Adrenal gland (tissue), 5 donors: ENCODE measurements at regions not wholly inside any gene's neighbourhood (a gene's known extent, or its start where the extent isn't known, plus 50 kb on each side); places are given as distances from the start of the nearest gene placed in this dataset.

Experiments
- POLR2A ChIP-seq, 2 donors: fragments of 450-650 bp; IDR thresholded peaks; one replicate each; pipeline ENCODE4 v1.6.1; 2017; ENCODE audit warnings: antibody characterized with exemption in 2 of 2, mild to moderate bottlenecking in 2 of 2, moderate library complexity in 1 of 2
- TF ChIP-seq, protein P1 (sequence below), 6 experiments: fragments of 450-650 bp in 4 of 6; fragments of 200-600 bp in 2 of 6; sonication (generic) in 1 of 6; IDR thresholded peaks; 1 replicate in 5 of 6; 2 replicates in 1 of 6; pipeline versions ENCODE4 v1.5.1 to v1.8.0; 2016 to 2021; ENCODE audit warnings: antibody characterized with exemption in 6 of 6, mild to moderate bottlenecking in 2 of 6, moderate library complexity in 1 of 6
- donor health status: DM: no; HTN: no; CAD: no.

GRCh38 chr15:101544613-101544945 is 55.1 kb upstream of the PCSK6 start:
- TF ChIP-seq, protein P1, sequence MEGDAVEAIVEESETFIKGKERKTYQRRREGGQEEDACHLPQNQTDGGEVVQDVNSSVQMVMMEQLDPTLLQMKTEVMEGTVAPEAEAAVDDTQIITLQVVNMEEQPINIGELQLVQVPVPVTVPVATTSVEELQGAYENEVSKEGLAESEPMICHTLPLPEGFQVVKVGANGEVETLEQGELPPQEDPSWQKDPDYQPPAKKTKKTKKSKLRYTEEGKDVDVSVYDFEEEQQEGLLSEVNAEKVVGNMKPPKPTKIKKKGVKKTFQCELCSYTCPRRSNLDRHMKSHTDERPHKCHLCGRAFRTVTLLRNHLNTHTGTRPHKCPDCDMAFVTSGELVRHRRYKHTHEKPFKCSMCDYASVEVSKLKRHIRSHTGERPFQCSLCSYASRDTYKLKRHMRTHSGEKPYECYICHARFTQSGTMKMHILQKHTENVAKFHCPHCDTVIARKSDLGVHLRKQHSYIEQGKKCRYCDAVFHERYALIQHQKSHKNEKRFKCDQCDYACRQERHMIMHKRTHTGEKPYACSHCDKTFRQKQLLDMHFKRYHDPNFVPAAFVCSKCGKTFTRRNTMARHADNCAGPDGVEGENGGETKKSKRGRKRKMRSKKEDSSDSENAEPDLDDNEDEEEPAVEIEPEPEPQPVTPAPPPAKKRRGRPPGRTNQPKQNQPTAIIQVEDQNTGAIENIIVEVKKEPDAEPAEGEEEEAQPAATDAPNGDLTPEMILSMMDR (IDR thresholded peaks at IDR 0.05) = no peak
- TF ChIP-seq POLR2A (IDR thresholded peaks at IDR 0.05) = no peak
